Naive thymus-derived CD4-positive, alpha-beta T cell (primary cell): ENCODE measurements at regions not wholly inside any gene's neighbourhood (a gene's known extent, or its start where the extent isn't known, plus 50 kb on each side); places are given as distances from the start of the nearest gene placed in this dataset.

Experiments
- ATAC-seq: fragments of 150-1000 bp; cut with Tn5 transposase; 2 replicates; pipeline ENCODE4 v1.10.0; 2021; ENCODE audit warnings: mild to moderate bottlenecking, moderate library complexity
- CTCF ChIA-PET: fragments of 350-600 bp; sonication (Branson Sonifier 250); formaldehyde crosslinking; loops from one replicate; lab custom pipeline; 2021; ENCODE audit warnings: antibody characterized with exemption; lab: Charles Lee
- POLR2A ChIA-PET: fragments of 350-600 bp; sonication (Branson Sonifier 250); formaldehyde crosslinking; loops from one replicate; lab custom pipeline; 2021; ENCODE audit warnings: antibody characterized with exemption, inconsistent platforms; lab: Charles Lee
- DNase-seq, 9 donors: peaks; one replicate each; pipeline versions ENCODE4 v3.0.0 to v3.0.0-alpha.2; 2020 to 2022; ENCODE audit warnings: mixed read lengths in 1 of 9
- H3K27ac ChIP-seq: one replicate; pipeline ENCODE4 v1.7.0; 2013; ENCODE audit warnings: mild to moderate bottlenecking, low read depth, low read length, moderate library complexity
- H3K27me3 ChIP-seq, 2 donors: one replicate each; pipeline ENCODE4 v1.7.0; 2013; ENCODE audit warnings: low read length in 2 of 2, mild to moderate bottlenecking in 2 of 2, moderate library complexity in 2 of 2; ENCODE audit not compliant: control insufficient read depth in 2 of 2, insufficient read depth in 2 of 2
- H3K36me3 ChIP-seq, 3 experiments: 1 replicate in 2 of 3; 2 replicates in 1 of 3; pipeline ENCODE4 v1.7.0; 2013; ENCODE audit warnings: low read length in 3 of 3, mild to moderate bottlenecking in 3 of 3, moderate library complexity in 1 of 3; ENCODE audit not compliant: insufficient read depth in 3 of 3, control insufficient read depth in 2 of 3
- H3K4me1 ChIP-seq, 2 donors: one replicate each; pipeline ENCODE4 v1.7.0; 2013; ENCODE audit warnings: low read length in 2 of 2, mild to moderate bottlenecking in 2 of 2, moderate library complexity in 1 of 2; ENCODE audit not compliant: control insufficient read depth in 2 of 2, insufficient read depth in 2 of 2
- H3K4me3 ChIP-seq: 2 replicates; pipeline ENCODE4 v1.7.0; 2013; ENCODE audit warnings: mild to moderate bottlenecking, low read length
- H3K9me3 ChIP-seq, 3 experiments: 1 replicate in 2 of 3; 2 replicates in 1 of 3; pipeline ENCODE4 v1.7.0; 2013; ENCODE audit warnings: low read length in 3 of 3; ENCODE audit not compliant: control insufficient read depth in 2 of 3
- H3K27ac Mint-ChIP-seq, 9 donors: one replicate each; pipeline ENCODE4 v1.8.0; 2020 to 2022; ENCODE audit warnings: mixed read lengths in 9 of 9, mild to moderate bottlenecking in 8 of 9, moderate library complexity in 5 of 9, inconsistent platforms in 2 of 9
- H3K27me3 Mint-ChIP-seq, 5 donors: one replicate each; pipeline ENCODE4 v1.8.0; 2021 to 2022; ENCODE audit warnings: mixed read lengths in 5 of 5, mild to moderate bottlenecking in 1 of 5
- H3K36me3 Mint-ChIP-seq, 5 donors: one replicate each; pipeline ENCODE4 v1.8.0; 2020 to 2022; ENCODE audit warnings: mixed read lengths in 5 of 5, mild to moderate bottlenecking in 3 of 5, inconsistent platforms in 1 of 5
- H3K4me1 Mint-ChIP-seq, 7 donors: one replicate each; pipeline ENCODE4 v1.8.0; 2020 to 2022; ENCODE audit warnings: mixed read lengths in 7 of 7, mild to moderate bottlenecking in 3 of 7, inconsistent platforms in 1 of 7
- H3K4me3 Mint-ChIP-seq, 10 donors: one replicate each; pipeline ENCODE4 v1.8.0; 2020 to 2022; ENCODE audit warnings: mild to moderate bottlenecking in 10 of 10, mixed read lengths in 10 of 10, moderate library complexity in 6 of 10, inconsistent platforms in 2 of 10
- H3K9me3 Mint-ChIP-seq, 11 donors: one replicate each; pipeline ENCODE4 v1.8.0; 2020 to 2022; ENCODE audit warnings: mixed read lengths in 11 of 11, mild to moderate bottlenecking in 4 of 11, inconsistent platforms in 1 of 11, moderate library complexity in 1 of 11
- intact Hi-C, 2 donors: fragments of 100-400 bp; cut with micrococcal nuclease; formaldehyde crosslinking; loops; one replicate each; pipeline ENCODE4 v1.15.1; 2023

DNA sequence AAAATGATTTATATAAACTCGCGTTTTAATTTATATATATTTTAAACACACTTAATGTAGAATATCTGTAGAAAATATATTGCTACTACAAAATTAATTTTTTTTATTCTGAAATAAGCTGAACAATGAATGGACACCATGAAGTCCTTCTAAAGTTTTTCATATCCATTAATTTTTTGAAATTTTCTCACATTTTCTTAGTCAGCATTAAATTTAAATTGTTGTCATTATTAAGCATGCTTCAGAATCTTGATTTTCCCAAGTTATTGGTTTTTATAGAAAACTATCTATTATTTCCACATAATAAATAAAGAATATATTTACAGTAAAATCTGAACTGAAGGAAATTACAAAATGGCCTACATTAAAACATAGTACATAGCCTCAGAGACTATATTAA lies 1314.9 kb upstream of the CDH6 start:
- Histone ChIP-seq H3K9me3 (no peaks in the 10 kb centered on the region), H3K27ac (no peak overlapping the region), H3K4me3 (no peak overlapping the region), H3K4me1 (no peaks in the 10 kb centered on the region), H3K36me3 (no peaks in the 10 kb centered on the region), H3K27me3 (no peaks in the 10 kb centered on the region)
- H3K36me3 Mint-ChIP-seq, result peaks cover 0 to 4% (median 0%) of the 10 kb centered on the region in 5 donors
- intact Hi-C loops, result no loop called here
- no peaks in the 10 kb centered on the region for H3K4me1 Mint-ChIP-seq
- ChIA-PET CTCF (no interaction called here), POLR2A (no interaction called here)
- ATAC-seq (no peak), DNase-seq (no peak)
- H3K27ac Mint-ChIP-seq, result no peak overlapping the region
- H3K4me3 Mint-ChIP-seq, result no peak overlapping the region
- no peaks in the 10 kb centered on the region for H3K27me3 Mint-ChIP-seq
- peaks cover 0 to 21% (median 10%) of the 10 kb centered on the region in 11 donors for H3K9me3 Mint-ChIP-seq

- ChIA-PET CTCF (no interaction called here), POLR2A (no interaction called here)
- H3K27me3 ChIP-seq, result no peaks in the 10 kb centered on the region
- H3K4me3 ChIP-seq, result no peak overlapping the region
- no peaks in the 10 kb centered on the region for H3K4me1 ChIP-seq
- no peak overlapping the region for H3K27ac Mint-ChIP-seq
- H3K36me3 ChIP-seq, result no peaks in the 10 kb centered on the region
- H3K27me3 Mint-ChIP-seq, result no peaks in the 10 kb centered on the region
- ATAC-seq, result no peak
- H3K4me1 Mint-ChIP-seq, result no peaks in the 10 kb centered on the region
- peaks cover 0 to 47% (median 7%) of the 10 kb centered on the region in 11 donors for H3K9me3 Mint-ChIP-seq
- DNase-seq, result no peak
- no peaks in the 10 kb centered on the region for H3K36me3 Mint-ChIP-seq
- H3K9me3 ChIP-seq, result no peaks in the 10 kb centered on the region
- H3K4me3 Mint-ChIP-seq, result no peak overlapping the region
- intact Hi-C loops, result no loop called here
- H3K27ac ChIP-seq, result no peak overlapping the region
Observed at GRCh38 chr5:29867155-29867554, 1326.3 kb upstream of the CDH6 start.

GRCh38 chr5:29853711-29854220 lies 1339.7 kb upstream of the CDH6 start:
- no peak for ATAC-seq
- ChIA-PET CTCF (no interaction called here), POLR2A (no interaction called here)
- no peaks in the 10 kb centered on the region for H3K36me3 ChIP-seq
- H3K9me3 Mint-ChIP-seq, result peaks cover 6 to 34% (median 14%) of the 10 kb centered on the region in 11 donors
- H3K4me1 ChIP-seq, result no peaks in the 10 kb centered on the region
- peaks cover 0 to 9% (median 0%) of the 10 kb centered on the region in 5 donors for H3K36me3 Mint-ChIP-seq
- H3K27me3 ChIP-seq, result no peaks in the 10 kb centered on the region
- peaks cover 0 to 2% (median 0%) of the 10 kb centered on the region in 7 donors for H3K4me1 Mint-ChIP-seq
- H3K4me3 ChIP-seq, result no peak overlapping the region
- no peak overlapping the region for H3K27ac ChIP-seq
- no peaks in the 10 kb centered on the region for H3K27me3 Mint-ChIP-seq
- H3K4me3 Mint-ChIP-seq, result no peak overlapping the region
- DNase-seq, result no peak
- H3K9me3 ChIP-seq, result no peaks in the 10 kb centered on the region
- H3K27ac Mint-ChIP-seq, result no peak overlapping the region
- intact Hi-C loops, result no loop called here

DNA sequence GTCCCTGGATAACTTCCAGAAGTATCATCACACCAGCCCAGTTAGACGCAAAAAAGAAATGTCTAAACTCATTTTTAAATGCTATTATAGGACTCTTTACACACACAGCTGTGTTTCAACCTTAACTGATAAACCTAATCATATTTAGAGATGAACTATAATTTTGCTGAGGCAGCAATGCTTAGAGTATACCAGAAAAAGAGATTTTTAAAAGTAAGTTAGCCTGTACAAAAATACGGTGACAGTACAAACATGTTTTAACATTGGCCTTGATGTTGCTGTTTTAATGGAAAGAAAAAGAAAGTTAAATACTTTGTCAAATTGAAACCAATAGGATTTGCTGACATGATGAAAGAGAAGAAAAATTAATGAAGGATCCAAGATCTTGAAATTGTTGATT lies 1341.2 kb upstream of the CDH6 start:
- peaks cover 0 to 4% (median 0%) of the 10 kb centered on the region in 5 donors for H3K36me3 Mint-ChIP-seq

GRCh38 chr5:29845206-29845605 lies 1348.3 kb upstream of the CDH6 start:
- intact Hi-C loops, result no loop called here
- CTCF ChIA-PET, result no interaction called here
- no peak overlapping the region for H3K27ac Mint-ChIP-seq

More for the DNA sequence above, 1341.2 kb upstream of the CDH6 start:
- no peak for DNase-seq
- peaks cover 0 to 2% (median 0%) of the 10 kb centered on the region in 7 donors for H3K4me1 Mint-ChIP-seq
- Histone ChIP-seq H3K4me3 (no peak overlapping the region), H3K36me3 (no peaks in the 10 kb centered on the region), H3K9me3 (no peaks in the 10 kb centered on the region), H3K4me1 (no peaks in the 10 kb centered on the region), H3K27ac (no peak overlapping the region), H3K27me3 (no peaks in the 10 kb centered on the region)
- POLR2A ChIA-PET, result no interaction called here
- peaks cover 5 to 44% (median 15%) of the 10 kb centered on the region in 11 donors for H3K9me3 Mint-ChIP-seq
- no peak for ATAC-seq
- intact Hi-C loops, result no loop called here
- H3K4me3 Mint-ChIP-seq, result no peak overlapping the region
- CTCF ChIA-PET, result no interaction called here
- no peaks in the 10 kb centered on the region for H3K27me3 Mint-ChIP-seq
- H3K27ac Mint-ChIP-seq, result no peak overlapping the region

DNA sequence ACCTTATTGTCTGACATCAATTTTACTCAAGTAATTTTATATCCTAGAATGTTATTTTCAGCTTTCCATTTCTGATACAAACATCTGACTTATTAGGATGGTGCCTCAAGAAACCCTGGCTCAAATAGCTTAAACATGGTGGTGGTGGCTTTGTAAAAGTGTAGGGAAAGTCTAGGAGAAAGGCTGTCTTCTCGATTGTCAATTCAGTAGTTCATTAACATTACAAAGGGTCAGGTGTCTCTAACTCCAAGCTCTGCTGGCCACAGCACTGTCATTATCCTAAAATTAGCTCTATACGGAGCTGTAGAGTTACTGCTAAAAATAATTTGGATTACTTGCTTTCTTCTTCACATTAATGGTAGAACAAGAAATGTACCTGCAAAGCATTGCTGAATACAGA lies 1360.1 kb upstream of the CDH6 start:
- Histone ChIP-seq H3K9me3 (peaks cover 0 to 5% (median 0%) of the 10 kb centered on the region in 3 experiments), H3K4me1 (no peaks in the 10 kb centered on the region), H3K27me3 (no peaks in the 10 kb centered on the region), H3K27ac (no peak overlapping the region), H3K36me3 (no peaks in the 10 kb centered on the region), H3K4me3 (no peak overlapping the region)
- no peak for ATAC-seq
- Mint-ChIP-seq H3K4me1 (no peaks in the 10 kb centered on the region), H3K9me3 (peaks cover 5 to 22% (median 10%) of the 10 kb centered on the region in 11 donors), H3K27me3 (no peaks in the 10 kb centered on the region), H3K4me3 (no peak overlapping the region), H3K36me3 (no peaks in the 10 kb centered on the region), H3K27ac (no peak overlapping the region)
- no peak for DNase-seq
- intact Hi-C loops, result no loop called here
- ChIA-PET CTCF (no interaction called here), POLR2A (no interaction called here)

More at GRCh38 chr5:29845206-29845605, 1348.3 kb upstream of the CDH6 start:
- DNase-seq, result no peak
- peaks cover 2 to 26% (median 6%) of the 10 kb centered on the region in 11 donors for H3K9me3 Mint-ChIP-seq
- Histone ChIP-seq H3K27me3 (no peaks in the 10 kb centered on the region), H3K27ac (no peak overlapping the region), H3K9me3 (no peaks in the 10 kb centered on the region), H3K36me3 (no peaks in the 10 kb centered on the region), H3K4me1 (no peaks in the 10 kb centered on the region), H3K4me3 (no peak overlapping the region)
- H3K36me3 Mint-ChIP-seq, result no peaks in the 10 kb centered on the region
- POLR2A ChIA-PET, result no interaction called here
- H3K27me3 Mint-ChIP-seq, result no peaks in the 10 kb centered on the region
- no peak overlapping the region for H3K4me3 Mint-ChIP-seq
- no peak for ATAC-seq
- no peaks in the 10 kb centered on the region for H3K4me1 Mint-ChIP-seq

- peaks cover 0 to 3% (median 0%) of the 10 kb centered on the region in 5 donors for H3K36me3 Mint-ChIP-seq
- no peak for ATAC-seq
Observed at GRCh38 chr5:29822521-29822920, 1371.0 kb upstream of the CDH6 start.

More at GRCh38 chr5:29822521-29822920, 1371.0 kb upstream of the CDH6 start:
- Histone ChIP-seq H3K27ac (no peak overlapping the region), H3K36me3 (no peaks in the 10 kb centered on the region), H3K4me1 (no peaks in the 10 kb centered on the region), H3K27me3 (no peaks in the 10 kb centered on the region), H3K9me3 (no peaks in the 10 kb centered on the region), H3K4me3 (no peak overlapping the region)
- POLR2A ChIA-PET, result interaction anchor here (0.6 kb wide), 1 partner anchor 34 kb away, joined by 6 read pairs; no protein-coding TSS in a partner anchor
- peaks cover 2 to 24% (median 7%) of the 10 kb centered on the region in 11 donors for H3K9me3 Mint-ChIP-seq
- intact Hi-C loops, result no loop called here
- DNase-seq, result no peak
- H3K27me3 Mint-ChIP-seq, result no peaks in the 10 kb centered on the region
- no peak overlapping the region for H3K27ac Mint-ChIP-seq
- peaks cover 0 to 2% (median 0%) of the 10 kb centered on the region in 7 donors for H3K4me1 Mint-ChIP-seq
- H3K4me3 Mint-ChIP-seq, result no peak overlapping the region
- CTCF ChIA-PET, result no interaction called here
